Keratinocyte (primary cell): ENCODE measurements at regions not wholly inside any gene's neighbourhood (a gene's known extent, or its start where the extent isn't known, plus 50 kb on each side); places are given as distances from the start of the nearest gene placed in this dataset.

Source experiments
- DNase-seq: peaks from one replicate; pipeline ENCODE4 v3.0.0-alpha.2; 2011; ENCODE audit warnings: low read depth, missing footprints, low spot score
- FAIRE-seq: peaks from 2 replicates; lab custom pipeline; 2011; peaks lifted over from hg19 to GRCh38; lab: Jason Lieb, UNC
- H2AFZ ChIP-seq: 2 replicates; pipeline ENCODE4 v1.6.0; 2012; ENCODE audit warnings: low read length, control low read depth, inconsistent platforms; ENCODE audit not compliant: control insufficient read depth
- H3K27ac ChIP-seq: 2 replicates; pipeline ENCODE4 v1.5.1; 2011; ENCODE audit warnings: low read length; ENCODE audit not compliant: control insufficient read depth, insufficient read depth
- H3K27me3 ChIP-seq: 3 replicates; pipeline ENCODE4 v1.6.0; 2011; ENCODE audit warnings: low read length; ENCODE audit not compliant: control insufficient read depth, insufficient read depth; ENCODE audit errors: extremely low read depth
- H3K36me3 ChIP-seq, 2 experiments: 2 replicates in 1 of 2; 3 replicates in 1 of 2; pipeline ENCODE4 v1.5.1; 2011; ENCODE audit warnings: low read length in 2 of 2, mild to moderate bottlenecking in 1 of 2; ENCODE audit not compliant: control insufficient read depth in 2 of 2, insufficient read depth in 2 of 2; ENCODE audit errors: extremely low read depth in 1 of 2
- H3K4me1 ChIP-seq: 3 replicates; pipeline ENCODE4 v1.5.1; 2011; ENCODE audit warnings: low read length; ENCODE audit not compliant: control insufficient read depth, insufficient read depth; ENCODE audit errors: extremely low read depth
- H3K4me2 ChIP-seq: 3 replicates; pipeline ENCODE4 v1.6.0; 2011; ENCODE audit warnings: low read depth, low read length; ENCODE audit not compliant: control insufficient read depth, insufficient read depth; ENCODE audit errors: extremely low read depth
- H3K4me3 ChIP-seq, 3 experiments: fragments of 200-600 bp in 1 of 3; sonication (generic) in 1 of 3; 2 replicates in 2 of 3; 3 replicates in 1 of 3; pipeline ENCODE4 v1.5.1; 2011 to 2016; ENCODE audit warnings: low read length in 3 of 3, mild to moderate bottlenecking in 3 of 3, control low read depth in 2 of 3, inconsistent platforms in 1 of 3, low read depth in 1 of 3, mixed read lengths in 1 of 3, mixed run types in 1 of 3, moderate library complexity in 1 of 3; ENCODE audit not compliant: control insufficient read depth in 2 of 3, insufficient read depth in 2 of 3; ENCODE audit errors: extremely low read depth in 1 of 3
- H3K79me2 ChIP-seq: 2 replicates; pipeline ENCODE4 v1.6.0; 2012; ENCODE audit warnings: low read length; ENCODE audit not compliant: control insufficient read depth, insufficient read depth
- H3K9ac ChIP-seq: 3 replicates; pipeline ENCODE4 v1.6.0; 2011; ENCODE audit warnings: low read length; ENCODE audit not compliant: control insufficient read depth, insufficient read depth; ENCODE audit errors: extremely low read depth
- H3K9me1 ChIP-seq: 3 replicates; pipeline ENCODE4 v1.6.0; 2011; ENCODE audit warnings: low read length; ENCODE audit not compliant: control insufficient read depth, insufficient read depth; ENCODE audit errors: extremely low read depth
- H3K9me3 ChIP-seq: 2 replicates; pipeline ENCODE4 v1.5.1; 2012; ENCODE audit warnings: low read depth, low read length; ENCODE audit not compliant: control insufficient read depth
- H4K20me1 ChIP-seq: 3 replicates; pipeline ENCODE4 v1.6.0; 2011; ENCODE audit warnings: low read length; ENCODE audit not compliant: control insufficient read depth, insufficient read depth; ENCODE audit errors: extremely low read depth
- EZH2 ChIP-seq: IDR thresholded peaks from one replicate; pipeline ENCODE4 v1.6.1; 2012; ENCODE audit warnings: inconsistent platforms, mild to moderate bottlenecking, low read length, moderate library complexity
- dilution Hi-C: fragments of 300-500 bp; cut with MboI; formaldehyde crosslinking; loops from one replicate; pipeline ENCODE4 v1.7.0; 2020; ENCODE audit warnings: low sequenced_read_pairs; ENCODE audit not compliant: extremely low pct_ligation_motif_present
- TF ChIP-seq, protein P1 (sequence below), 3 experiments: IDR thresholded peaks in 1 of 3; conservative IDR thresholded peaks in 1 of 3; optimal IDR thresholded peaks in 1 of 3; 2 replicates in 2 of 3; 3 replicates in 1 of 3; pipeline versions ENCODE3 to v1.5.1; 2011; ENCODE audit warnings: low read length in 3 of 3, mild to moderate bottlenecking in 3 of 3, moderate library complexity in 2 of 3, control low read depth in 1 of 3, inconsistent platforms in 1 of 3; ENCODE audit not compliant: insufficient read depth in 2 of 3; ENCODE audit errors: extremely low read depth in 1 of 3

DNA sequence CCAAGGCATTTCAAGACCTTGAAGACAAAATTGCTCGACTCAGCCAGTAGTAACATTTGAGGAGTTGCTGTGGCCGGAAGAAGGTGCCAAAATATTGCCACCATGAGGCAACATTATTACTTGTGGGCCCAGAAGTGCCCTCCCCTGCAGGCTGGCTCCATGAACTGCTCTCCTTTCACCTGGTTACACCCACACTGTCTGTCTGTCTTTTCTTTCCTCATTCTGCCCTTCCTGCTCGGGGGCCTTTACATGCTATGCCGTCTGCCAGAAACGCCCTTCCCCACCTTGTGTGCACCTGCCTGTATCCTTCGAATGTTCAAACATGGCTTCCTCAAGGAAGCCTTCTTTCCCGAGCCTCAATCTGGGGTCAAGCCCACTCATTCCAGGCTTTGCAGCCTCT, 224.2 kb upstream of the DIO3 start:
- Histone ChIP-seq H3K79me2 (no peaks in the 10 kb centered on the region), H3K9me3 (peaks cover 3% of the 10 kb centered on the region), H2AFZ (no peak overlapping the region), H3K4me2 (no peak overlapping the region), H3K36me3 (no peaks in the 10 kb centered on the region), H3K9me1 (no peaks in the 10 kb centered on the region), H3K9ac (no peak overlapping the region), H4K20me1 (no peaks in the 10 kb centered on the region), H3K27me3 (no peaks in the 10 kb centered on the region), H3K27ac (no peak overlapping the region), H3K4me3 (no peak overlapping the region), H3K4me1 (no peaks in the 10 kb centered on the region)
- FAIRE-seq (no peak), DNase-seq (no peak)
- dilution Hi-C loops: no loop called here
- TF ChIP-seq, protein P1, sequence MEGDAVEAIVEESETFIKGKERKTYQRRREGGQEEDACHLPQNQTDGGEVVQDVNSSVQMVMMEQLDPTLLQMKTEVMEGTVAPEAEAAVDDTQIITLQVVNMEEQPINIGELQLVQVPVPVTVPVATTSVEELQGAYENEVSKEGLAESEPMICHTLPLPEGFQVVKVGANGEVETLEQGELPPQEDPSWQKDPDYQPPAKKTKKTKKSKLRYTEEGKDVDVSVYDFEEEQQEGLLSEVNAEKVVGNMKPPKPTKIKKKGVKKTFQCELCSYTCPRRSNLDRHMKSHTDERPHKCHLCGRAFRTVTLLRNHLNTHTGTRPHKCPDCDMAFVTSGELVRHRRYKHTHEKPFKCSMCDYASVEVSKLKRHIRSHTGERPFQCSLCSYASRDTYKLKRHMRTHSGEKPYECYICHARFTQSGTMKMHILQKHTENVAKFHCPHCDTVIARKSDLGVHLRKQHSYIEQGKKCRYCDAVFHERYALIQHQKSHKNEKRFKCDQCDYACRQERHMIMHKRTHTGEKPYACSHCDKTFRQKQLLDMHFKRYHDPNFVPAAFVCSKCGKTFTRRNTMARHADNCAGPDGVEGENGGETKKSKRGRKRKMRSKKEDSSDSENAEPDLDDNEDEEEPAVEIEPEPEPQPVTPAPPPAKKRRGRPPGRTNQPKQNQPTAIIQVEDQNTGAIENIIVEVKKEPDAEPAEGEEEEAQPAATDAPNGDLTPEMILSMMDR (optimal IDR thresholded peaks at IDR 0.05 in 1 of 3, IDR thresholded peaks at IDR 0.05 in 1 of 3, conservative IDR thresholded peaks at IDR 0.05 in 1 of 3; ENCODE audit: extremely low read depth in 1 of 3, insufficient read depth in 2 of 3, low read length in 3 of 3): no peak
- TF ChIP-seq EZH2: no peak

DNA sequence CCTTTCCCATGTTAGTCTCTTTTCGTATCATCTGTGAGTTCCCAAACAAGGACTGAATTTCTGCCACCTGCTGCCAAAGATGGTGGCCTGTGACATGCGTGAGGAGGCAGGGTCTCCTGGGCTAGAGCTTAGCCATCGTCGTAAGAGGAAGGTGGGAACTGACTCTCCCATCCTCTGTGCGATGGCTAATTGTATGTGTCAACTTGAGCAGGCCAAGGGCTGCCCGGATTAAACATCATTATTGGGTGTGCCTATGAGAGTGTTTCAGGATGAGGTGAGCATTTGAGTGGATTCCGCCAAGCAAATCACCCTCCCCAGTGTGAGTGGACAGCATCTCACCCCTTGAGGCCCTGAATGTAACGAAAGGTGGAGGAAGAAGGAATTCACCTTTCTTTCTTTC, 220.7 kb upstream of the DIO3 start:
- Histone ChIP-seq H3K9ac (no peak overlapping the region), H2AFZ (no peak overlapping the region), H3K9me1 (no peaks in the 10 kb centered on the region), H3K27me3 (no peaks in the 10 kb centered on the region), H3K4me2 (no peak overlapping the region), H3K4me1 (no peaks in the 10 kb centered on the region), H3K9me3 (no peaks in the 10 kb centered on the region), H4K20me1 (no peaks in the 10 kb centered on the region), H3K79me2 (no peaks in the 10 kb centered on the region), H3K36me3 (no peaks in the 10 kb centered on the region), H3K4me3 (no peak overlapping the region), H3K27ac (no peak overlapping the region)
- no peak for DNase-seq
- dilution Hi-C loops: no loop called here
- TF ChIP-seq, protein P1 (optimal IDR thresholded peaks at IDR 0.05 in 1 of 3, IDR thresholded peaks at IDR 0.05 in 1 of 3, conservative IDR thresholded peaks at IDR 0.05 in 1 of 3; ENCODE audit: extremely low read depth in 1 of 3, insufficient read depth in 2 of 3, low read length in 3 of 3): no peak
- TF ChIP-seq EZH2: no peak
- no peak for FAIRE-seq
